Astrocyte of the cerebellum (primary cell): ENCODE measurements at regions not wholly inside any gene's neighbourhood (a gene's known extent, or its start where the extent isn't known, plus 50 kb on each side); places are given as distances from the start of the nearest gene placed in this dataset.

Source experiments
- DNase-seq: peaks from one replicate; pipeline ENCODE4 v3.0.0-alpha.2; 2011; ENCODE audit warnings: low read depth
- H3K4me3 ChIP-seq: 2 replicates; pipeline ENCODE4 v1.5.1; 2011; ENCODE audit warnings: mild to moderate bottlenecking, low read depth, low read length, moderate library complexity
- CTCF ChIP-seq: IDR thresholded peaks from 2 replicates; pipeline ENCODE4 v1.5.1; 2012; ENCODE audit warnings: low read length, low read depth, moderate library complexity, mild to moderate bottlenecking; ENCODE audit errors: missing control alignments
- in situ Hi-C: cut with HindIII; loops from 2 replicates; pipeline ENCODE4 v1.10.0; 2017; ENCODE audit warnings: low sequenced_read_pairs

- no peak for DNase-seq
- no peak overlapping the region for H3K4me3 ChIP-seq
- TF ChIP-seq CTCF: no peak
- in situ Hi-C loops: no loop called here
These were observed 288.5 kb downstream of the SOX4 start for GRCh38 chr6:21881969-21882465.

- TF ChIP-seq CTCF: no peak
- DNase-seq: no peak
- no peak overlapping the region for H3K4me3 ChIP-seq
- in situ Hi-C loops: no loop called here
These were observed 290.2 kb downstream of the SOX4 start for GRCh38 chr6:21883595-21884328.

- TF ChIP-seq CTCF: no peak
These were observed 291.6 kb downstream of the SOX4 start for GRCh38 chr6:21885111-21885510.

GRCh38 chr6:21885532-21886114 is 292.1 kb downstream of the SOX4 start:
- in situ Hi-C loops: no loop called here
- DNase-seq: peak; percentile 57
- no peak for TF ChIP-seq CTCF
- H3K4me3 ChIP-seq: no peak overlapping the region

More at GRCh38 chr6:21885111-21885510, 291.6 kb downstream of the SOX4 start:
- in situ Hi-C loops: no loop called here
- H3K4me3 ChIP-seq: no peak overlapping the region
- no peak for DNase-seq

- no peak for DNase-seq
- H3K4me3 ChIP-seq: no peak overlapping the region
- in situ Hi-C loops: no loop called here
- no peak for TF ChIP-seq CTCF
These were observed 293.1 kb downstream of the SOX4 start for GRCh38 chr6:21886542-21887151.

GRCh38 chr6:21887231-21888185 is 294.0 kb downstream of the SOX4 start:
- no peak overlapping the region for H3K4me3 ChIP-seq
- in situ Hi-C loops: no loop called here
- peak; percentile 46 for DNase-seq
- no peak for TF ChIP-seq CTCF
